PC-3 (cell line): ENCODE measurements at regions not wholly inside any gene's neighbourhood (a gene's known extent, or its start where the extent isn't known, plus 50 kb on each side); places are given as distances from the start of the nearest gene placed in this dataset.

Experiments
- EZH2 ChIP-seq: fragments of 300-600 bp; sonication (generic); IDR thresholded peaks from one replicate; pipeline ENCODE4 v1.6.1; 2017; ENCODE audit warnings: antibody characterized with exemption, mild to moderate bottlenecking, low read length; ENCODE audit not compliant: unreplicated experiment
- TF ChIP-seq, protein P1 (sequence below): fragments of 300-600 bp; sonication (generic); conservative IDR thresholded peaks from 2 replicates; pipeline ENCODE4 v1.5.1; 2017; ENCODE audit warnings: antibody characterized with exemption, low read depth, mild to moderate bottlenecking, low read length

- TF ChIP-seq, protein P1, sequence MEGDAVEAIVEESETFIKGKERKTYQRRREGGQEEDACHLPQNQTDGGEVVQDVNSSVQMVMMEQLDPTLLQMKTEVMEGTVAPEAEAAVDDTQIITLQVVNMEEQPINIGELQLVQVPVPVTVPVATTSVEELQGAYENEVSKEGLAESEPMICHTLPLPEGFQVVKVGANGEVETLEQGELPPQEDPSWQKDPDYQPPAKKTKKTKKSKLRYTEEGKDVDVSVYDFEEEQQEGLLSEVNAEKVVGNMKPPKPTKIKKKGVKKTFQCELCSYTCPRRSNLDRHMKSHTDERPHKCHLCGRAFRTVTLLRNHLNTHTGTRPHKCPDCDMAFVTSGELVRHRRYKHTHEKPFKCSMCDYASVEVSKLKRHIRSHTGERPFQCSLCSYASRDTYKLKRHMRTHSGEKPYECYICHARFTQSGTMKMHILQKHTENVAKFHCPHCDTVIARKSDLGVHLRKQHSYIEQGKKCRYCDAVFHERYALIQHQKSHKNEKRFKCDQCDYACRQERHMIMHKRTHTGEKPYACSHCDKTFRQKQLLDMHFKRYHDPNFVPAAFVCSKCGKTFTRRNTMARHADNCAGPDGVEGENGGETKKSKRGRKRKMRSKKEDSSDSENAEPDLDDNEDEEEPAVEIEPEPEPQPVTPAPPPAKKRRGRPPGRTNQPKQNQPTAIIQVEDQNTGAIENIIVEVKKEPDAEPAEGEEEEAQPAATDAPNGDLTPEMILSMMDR: no peak
- TF ChIP-seq EZH2: no peak
Observed at GRCh38 chr4:19703391-19703790, 548.3 kb upstream of the SLIT2 start.
